ENCODE measurements at regions not wholly inside any gene's neighbourhood (a gene's known extent, or its start where the extent isn't known, plus 50 kb on each side); places are given as distances from the start of the nearest gene placed in this dataset.

DNA sequence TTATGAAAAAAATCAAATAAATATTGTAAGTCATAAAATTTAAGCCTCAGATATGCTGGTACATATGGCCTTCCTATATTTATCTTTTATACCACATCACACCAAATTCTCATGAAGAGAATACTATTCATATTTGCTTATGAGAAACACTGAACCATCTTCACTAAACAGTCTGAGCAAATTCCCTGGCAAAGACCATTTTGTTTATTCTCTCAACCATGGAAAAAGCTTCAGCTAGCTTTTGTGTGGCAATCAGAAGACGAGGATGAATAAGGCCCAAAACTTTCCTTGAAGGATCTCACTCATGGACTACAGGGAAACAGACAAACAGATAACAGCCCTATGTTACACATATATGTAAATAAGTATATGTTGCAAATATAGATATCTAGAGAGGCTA, 252.1 kb downstream of the TMX3 start:
- no peak for DNase-seq

DNA sequence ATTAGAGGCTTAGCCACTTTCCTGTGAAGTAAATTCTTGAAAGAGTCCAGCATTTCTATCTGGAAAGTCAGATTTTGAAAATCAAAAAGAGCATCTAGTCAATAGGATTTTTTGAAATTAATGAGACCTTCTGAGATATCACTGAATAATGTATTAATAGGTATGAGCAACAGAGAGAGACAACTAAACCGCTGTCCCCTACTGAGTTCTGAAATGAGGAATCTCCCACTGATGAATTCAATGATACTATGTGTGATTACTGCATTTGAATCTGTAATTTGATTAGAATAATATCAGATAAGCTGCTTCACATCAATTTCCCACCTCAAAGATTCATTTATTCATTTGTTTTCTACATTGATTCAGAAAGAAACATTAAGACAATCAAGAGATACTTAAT, 252.8 kb downstream of the TMX3 start:
- DNase-seq, result no peak

DNA sequence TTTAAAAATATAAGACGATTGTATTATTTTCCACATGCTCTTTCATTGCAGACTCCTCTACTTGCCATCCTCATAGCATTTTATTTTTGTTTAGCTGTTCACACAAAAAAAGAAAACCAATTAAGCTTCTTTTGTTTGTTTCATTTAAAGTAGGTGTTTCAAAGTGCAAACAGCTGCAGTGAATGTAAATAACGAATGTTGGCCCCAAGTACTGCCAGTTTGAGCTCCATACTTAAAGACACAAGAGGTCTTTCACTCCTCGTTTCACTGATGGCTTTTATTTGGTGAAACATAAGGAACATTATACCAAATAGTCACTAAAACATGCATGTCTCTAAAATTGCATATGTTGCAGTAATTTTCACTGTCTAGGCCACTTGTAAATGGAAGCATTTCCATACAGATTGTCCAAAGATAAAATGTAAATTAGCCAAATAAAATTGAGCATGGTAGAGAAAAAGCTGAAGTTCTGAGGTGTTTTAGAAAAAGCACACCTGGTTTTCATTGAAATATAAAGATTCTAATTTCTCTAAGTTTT, 253.4 kb downstream of the TMX3 start:
- no peak for DNase-seq

DNA sequence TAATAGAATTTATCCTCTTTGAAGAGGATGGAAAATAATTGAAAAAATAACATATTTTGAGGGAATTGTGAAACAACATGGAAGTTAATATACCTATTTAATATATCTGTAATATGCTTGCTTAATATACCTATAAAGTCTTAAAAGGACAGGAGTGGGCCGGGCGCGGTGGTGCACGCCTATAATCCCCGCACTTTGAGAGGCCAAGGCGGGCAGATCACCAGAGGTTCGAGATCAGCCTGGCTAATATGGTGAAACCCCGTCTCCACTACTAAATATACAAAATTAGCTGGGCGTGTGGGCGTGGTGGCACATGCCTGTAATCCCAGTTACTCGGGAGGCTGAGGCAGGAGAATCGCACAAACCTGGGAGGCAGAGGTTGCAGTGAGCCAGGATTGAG, 254.9 kb downstream of the TMX3 start:
- DNase-seq, result no peak

GRCh38 chr18:68456985-68457384, 257.9 kb downstream of the TMX3 start:
- no peak for DNase-seq

- no peak for DNase-seq
Observed at GRCh38 chr18:68455229-68455603, 259.7 kb downstream of the TMX3 start.

GRCh38 chr18:68454511-68455228, 260.2 kb downstream of the TMX3 start:
- no peak for DNase-seq

GRCh38 chr18:68449292-68449691, 265.6 kb downstream of the TMX3 start:
- DNase-seq, result no peak

DNA sequence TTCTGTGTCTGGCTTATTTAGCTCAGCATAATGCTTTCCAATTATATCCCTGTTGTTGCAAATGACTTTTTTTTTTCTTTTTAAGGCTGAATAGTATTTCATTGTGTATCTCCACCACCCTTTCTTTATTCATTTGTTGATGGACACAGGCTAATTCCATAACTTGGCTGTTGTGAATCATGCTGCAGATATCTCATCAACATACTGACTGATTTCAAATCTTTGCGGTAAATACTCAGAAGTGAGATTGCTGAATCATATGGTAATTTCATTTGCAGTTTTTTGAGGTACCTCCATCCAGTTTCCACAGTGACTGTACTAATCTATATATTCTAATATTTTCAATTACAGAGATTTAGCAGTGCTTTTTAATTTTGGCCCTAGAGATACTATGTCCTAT, 266.2 kb downstream of the TMX3 start:
- no peak for DNase-seq

GRCh38 chr18:68447286-68447685, 267.6 kb downstream of the TMX3 start:
- no peak for DNase-seq

- DNase-seq, result no peak
Observed at GRCh38 chr18:68445668-68446426, 269.1 kb downstream of the TMX3 start.

GRCh38 chr18:68445136-68445535, 269.8 kb downstream of the TMX3 start:
- DNase-seq, result no peak

DNA sequence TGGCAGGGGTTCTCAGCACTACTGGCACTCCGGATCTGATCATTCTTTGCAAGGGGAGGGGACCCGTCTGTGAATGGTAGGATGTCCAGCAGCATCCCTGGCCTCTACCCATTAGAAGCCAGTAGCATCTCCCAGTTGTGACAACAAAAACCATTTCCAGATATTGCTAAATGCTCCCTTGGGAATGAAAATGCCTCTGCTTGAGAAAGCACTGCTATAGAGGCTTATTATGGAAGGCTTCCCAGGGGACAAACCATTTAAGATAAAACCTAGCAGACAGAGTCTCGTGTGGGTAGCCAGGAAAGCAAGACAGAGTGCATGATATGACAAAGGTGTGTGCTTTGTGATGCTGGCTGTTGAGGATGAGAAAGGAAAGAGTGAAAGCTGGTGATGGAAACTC, 273.7 kb downstream of the TMX3 start:
- no peak for DNase-seq

DNA sequence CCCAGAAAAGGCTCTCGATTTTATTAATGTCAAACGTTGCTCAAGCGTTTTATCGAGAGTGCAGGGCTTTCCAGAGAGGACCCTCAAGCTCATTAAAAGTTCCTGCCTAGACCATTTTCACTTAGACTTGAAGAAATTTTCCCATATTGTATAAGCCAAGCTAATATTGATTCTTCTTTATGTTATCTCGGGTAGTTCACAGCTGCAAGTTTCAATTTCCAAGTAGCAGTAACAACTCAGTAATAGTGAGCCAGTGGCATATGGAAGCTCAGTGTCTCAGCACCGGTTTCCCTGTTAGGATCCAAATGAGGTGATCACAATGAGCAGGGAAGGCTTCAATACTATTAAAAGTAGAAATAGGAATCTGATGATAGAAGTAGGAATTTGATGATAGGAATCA, 274.5 kb downstream of the TMX3 start:
- no peak for DNase-seq

GRCh38 chr18:68439642-68440041, 275.3 kb downstream of the TMX3 start:
- DNase-seq, result no peak

GRCh38 chr18:68438983-68439382, 275.9 kb downstream of the TMX3 start:
- no peak for DNase-seq

DNA sequence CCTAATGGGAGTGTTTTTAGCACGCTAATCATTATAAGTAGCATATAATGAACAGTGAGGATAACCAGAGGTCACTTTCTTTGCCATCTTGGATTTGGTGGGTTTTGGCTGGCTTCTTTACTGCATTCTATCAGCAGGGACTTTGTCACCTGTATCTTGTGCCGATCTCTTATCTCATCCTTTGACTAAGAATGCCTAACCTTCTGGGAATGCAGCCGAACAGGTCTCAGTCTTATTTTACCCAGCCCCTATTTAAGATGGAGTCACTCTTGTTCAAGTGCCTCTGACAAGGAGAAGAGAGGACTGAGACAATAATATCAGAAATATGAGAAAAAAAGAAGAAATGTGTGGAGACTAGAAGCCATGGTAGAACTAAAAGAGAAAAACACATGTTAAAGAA, 276.4 kb downstream of the TMX3 start:
- no peak for DNase-seq

DNA sequence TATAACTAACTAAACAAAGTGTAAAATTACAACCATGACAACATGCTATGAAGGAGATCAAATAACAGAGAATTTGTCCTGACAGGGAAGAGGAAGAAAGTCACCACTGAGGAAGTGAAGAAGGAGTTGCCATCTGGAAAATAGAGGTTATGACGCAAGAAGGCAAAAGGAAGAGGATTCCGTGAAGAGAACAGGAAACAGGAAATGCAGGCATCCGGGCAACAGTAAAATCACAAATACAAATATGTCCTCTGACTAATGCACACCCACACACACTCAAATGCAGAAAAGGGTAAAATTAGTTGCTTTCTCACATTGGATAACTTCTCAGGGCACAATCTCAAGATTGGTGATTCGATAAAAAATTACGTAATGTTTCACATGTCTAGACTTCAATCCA, 278.4 kb downstream of the TMX3 start:
- DNase-seq, result peak in 1 of 5 donors; percentile 21

DNA sequence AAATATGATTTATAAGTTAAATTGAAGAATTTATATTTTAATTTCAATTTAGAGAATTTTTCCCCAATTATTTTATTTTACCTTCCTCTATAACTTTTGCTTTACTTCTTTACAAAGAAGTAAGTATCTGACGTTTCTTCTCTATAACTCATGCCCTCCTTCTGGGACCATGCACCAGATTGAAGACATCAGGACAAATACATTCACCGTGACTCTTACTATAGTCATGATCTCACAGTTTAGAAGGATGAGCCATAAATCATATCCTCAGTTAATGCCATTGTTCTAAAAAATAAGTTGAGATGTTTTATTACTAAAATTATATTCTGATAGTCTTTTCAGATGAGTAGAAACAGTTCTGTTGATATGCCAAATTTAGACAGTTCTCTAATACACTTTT, 279.3 kb downstream of the TMX3 start:
- DNase-seq, result no peak

GRCh38 chr18:68431922-68432198, 283.0 kb downstream of the TMX3 start:
- no peak for DNase-seq

- no peak for DNase-seq
Observed at GRCh38 chr18:68431111-68431921, 283.6 kb downstream of the TMX3 start.

- no peak for DNase-seq
Observed at GRCh38 chr18:68429841-68430240, 285.1 kb downstream of the TMX3 start.

- no peak for DNase-seq
Observed at GRCh38 chr18:68429111-68429510, 285.8 kb downstream of the TMX3 start.

DNA sequence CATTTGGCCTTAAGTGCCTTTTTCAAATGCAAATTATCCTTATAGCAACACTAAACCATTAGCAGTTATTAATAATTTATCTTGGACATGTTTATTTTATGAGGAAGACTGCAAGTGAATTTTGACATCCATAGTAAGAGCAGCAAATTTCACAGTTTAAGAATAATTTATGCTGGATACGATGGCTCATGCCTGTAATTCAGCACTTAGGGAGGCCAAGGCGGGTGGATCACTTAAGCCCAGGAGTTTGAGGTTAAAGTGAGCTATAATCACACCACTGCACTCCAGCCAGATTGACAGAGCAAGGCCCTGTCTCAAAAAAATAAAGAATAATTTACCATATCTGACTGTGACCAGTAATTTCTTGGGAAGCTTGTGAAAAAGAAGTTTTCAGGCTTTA, 286.2 kb downstream of the TMX3 start:
- DNase-seq, result no peak
